NCI-H1092 treated with DMSO at 0.1 percent for 48 hours (cell line): ENCODE measurements at regions not wholly inside any gene's neighbourhood (a gene's known extent, or its start where the extent isn't known, plus 50 kb on each side); places are given as distances from the start of the nearest gene placed in this dataset.
A peak's percentile ranks its signal among the peaks of the same experiment; 100 is the strongest.
"Not testable (repeated sequence)": the region's sequence is repeated elsewhere in the genome, so short reads cannot be mapped to it uniquely, and the experiment has no call there.

ENCODE experiments used
- DNase-seq: peaks from one replicate; lab custom pipeline; 2025; lab: John Stamatoyannopoulos, UW

- DNase-seq: no peak
Observed at GRCh38 chr7:113230691-113231090, 112.3 kb upstream of the SMIM30 start.

- DNase-seq: peak; percentile 22
Observed at GRCh38 chr7:113217314-113217713, 99.0 kb upstream of the SMIM30 start.

- DNase-seq: no peak
Observed at GRCh38 chr7:113216038-113216437, 97.7 kb upstream of the SMIM30 start.

- no peak for DNase-seq
Observed at GRCh38 chr7:113209449-113210203, 91.3 kb upstream of the SMIM30 start.

- DNase-seq: no peak
Observed at GRCh38 chr7:113207931-113208330, 89.6 kb upstream of the SMIM30 start.

GRCh38 chr7:113207441-113207840 lies 89.1 kb upstream of the SMIM30 start:
- DNase-seq: no peak

- DNase-seq: no peak
Observed at GRCh38 chr7:113204415-113204814, 86.1 kb upstream of the SMIM30 start.

- DNase-seq: no peak
Observed at GRCh38 chr7:113202284-113202683, 83.9 kb upstream of the SMIM30 start.

- DNase-seq: no peak
Observed at GRCh38 chr7:113200281-113200680, 81.9 kb upstream of the SMIM30 start.

GRCh38 chr7:113199841-113200240 lies 81.5 kb upstream of the SMIM30 start:
- no peak for DNase-seq

GRCh38 chr7:113199136-113199535 lies 80.8 kb upstream of the SMIM30 start:
- no peak for DNase-seq

GRCh38 chr7:113198226-113198625 lies 79.9 kb upstream of the SMIM30 start:
- DNase-seq: no peak

- no peak for DNase-seq
Observed at GRCh38 chr7:113197274-113197673, 78.9 kb upstream of the SMIM30 start.

- DNase-seq: no peak
Observed at GRCh38 chr7:113188396-113188795, 70.0 kb upstream of the SMIM30 start.

- DNase-seq: no peak
Observed at GRCh38 chr7:113179313-113179712, 61.0 kb upstream of the SMIM30 start.

GRCh38 chr7:113176836-113177235 lies 58.5 kb upstream of the SMIM30 start:
- peak; percentile 15 for DNase-seq

GRCh38 chr7:113176180-113176579 lies 57.8 kb upstream of the SMIM30 start:
- DNase-seq: not testable (repeated sequence)

GRCh38 chr7:113175525-113176104 lies 57.3 kb upstream of the SMIM30 start:
- DNase-seq: no peak

- no peak for DNase-seq
Observed at GRCh38 chr7:113172726-113173125, 54.4 kb upstream of the SMIM30 start.

GRCh38 chr7:113170591-113170990 lies 52.2 kb upstream of the SMIM30 start:
- no peak for DNase-seq
